Urinary bladder (tissue), 3 donors: ENCODE measurements at regions not wholly inside any gene's neighbourhood (a gene's known extent, or its start where the extent isn't known, plus 50 kb on each side); places are given as distances from the start of the nearest gene placed in this dataset.

Source experiments
- DNase-seq: peaks from one replicate; pipeline ENCODE4 v3.0.0-alpha.2; 2015; ENCODE audit errors: extremely low spot score
- H3K27ac ChIP-seq: one replicate; pipeline ENCODE4 v1.5.1; 2013; ENCODE audit warnings: low read depth, mild to moderate bottlenecking, moderate library complexity
- H3K36me3 ChIP-seq: one replicate; pipeline ENCODE4 v1.6.1; 2013; ENCODE audit warnings: mild to moderate bottlenecking, moderate library complexity; ENCODE audit not compliant: insufficient read depth
- H3K4me1 ChIP-seq: one replicate; pipeline ENCODE4 v1.6.1; 2013; ENCODE audit warnings: mild to moderate bottlenecking, moderate library complexity; ENCODE audit not compliant: insufficient read depth
- H3K4me3 ChIP-seq: one replicate; pipeline ENCODE4 v1.5.1; 2013; ENCODE audit warnings: low read depth, low read length
- WGBS: extraction: QIAGEN DNeasy Blood & Tissue Kit; methylation state at CpG from one replicate; pipeline ENCODE4 v1.1.7; 2013; 5-methylcytosine and 5-hydroxymethylcytosine counted together
- donor health status: healthy with polysubstance abuse.
- donor health status: healthy.

GRCh38 chr14:62156052-62156451, 393.8 kb downstream of the SNAPC1 start:
- no peak overlapping the region for H3K4me3 ChIP-seq
- no peak overlapping the region for H3K27ac ChIP-seq
- no peaks in the 10 kb centered on the region for H3K4me1 ChIP-seq
- WGBS = 90% methylated on average over 1 of the region's 1 CpG
- DNase-seq = no peak
- no peaks in the 10 kb centered on the region for H3K36me3 ChIP-seq

DNA sequence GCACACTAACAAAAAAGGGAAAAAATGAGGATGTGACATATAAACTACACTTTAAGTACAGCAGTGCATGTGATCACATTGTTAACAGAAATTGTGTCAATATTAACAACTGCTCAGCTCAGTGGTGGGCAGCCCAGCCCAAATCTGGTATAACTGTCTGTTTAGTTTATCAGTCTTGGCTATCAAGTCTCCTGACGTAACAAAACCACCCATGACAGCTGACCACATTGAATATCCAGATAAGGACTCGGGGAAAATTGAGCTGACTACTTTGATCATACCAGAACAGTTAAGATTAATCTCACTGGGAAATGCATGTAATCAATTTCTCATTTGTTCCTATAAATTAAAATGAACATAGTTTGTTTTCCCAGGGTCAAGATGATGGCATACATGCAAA, 396.6 kb downstream of the SNAPC1 start:
- H3K27ac ChIP-seq = no peak overlapping the region
- 30% methylated on average over 2 of the region's 2 CpGs for WGBS
- no peak for DNase-seq
- no peak overlapping the region for H3K4me3 ChIP-seq
- H3K36me3 ChIP-seq = no peaks in the 10 kb centered on the region
- no peaks in the 10 kb centered on the region for H3K4me1 ChIP-seq

- 81% methylated on average over 3 of the region's 3 CpGs for WGBS
Observed at GRCh38 chr14:62159314-62159713, 397.1 kb downstream of the SNAPC1 start.

DNA sequence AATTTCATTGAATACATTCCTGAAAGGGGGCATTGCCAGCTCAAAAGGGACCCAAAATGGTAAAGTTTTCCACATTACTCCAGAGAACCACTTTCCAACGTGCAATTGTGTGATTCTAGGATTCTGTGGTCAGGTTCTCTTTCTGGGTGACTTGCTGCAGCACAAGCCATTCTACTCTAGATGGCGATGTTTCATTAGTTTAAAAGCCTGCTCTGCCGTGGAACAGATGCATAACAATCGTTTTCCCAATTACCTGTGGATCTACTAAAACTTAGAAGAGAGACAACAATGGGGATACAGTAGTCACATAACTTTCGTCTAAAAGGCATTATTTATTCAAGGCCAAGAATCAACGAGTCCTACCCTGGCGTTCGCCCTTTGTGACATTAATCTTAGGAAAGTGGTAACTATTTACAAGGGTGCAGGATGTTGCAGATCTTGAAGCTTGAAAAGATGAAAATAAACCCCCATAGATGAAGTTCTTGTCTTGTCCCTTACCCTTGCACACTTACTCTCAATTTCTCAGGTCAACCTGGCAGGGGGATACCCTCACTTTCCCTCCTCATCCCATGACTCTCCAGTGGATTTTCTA, 400.9 kb downstream of the SNAPC1 start:
- H3K27ac ChIP-seq = no peak overlapping the region
- no peaks in the 10 kb centered on the region for H3K4me1 ChIP-seq
- 17% methylated on average over 8 of the region's 8 CpGs for WGBS
- no peak for DNase-seq
- H3K36me3 ChIP-seq = no peaks in the 10 kb centered on the region
- no peak overlapping the region for H3K4me3 ChIP-seq

More at GRCh38 chr14:62159314-62159713, 397.1 kb downstream of the SNAPC1 start:
- no peak overlapping the region for H3K4me3 ChIP-seq
- H3K4me1 ChIP-seq = no peaks in the 10 kb centered on the region
- no peak for DNase-seq
- no peaks in the 10 kb centered on the region for H3K36me3 ChIP-seq
- H3K27ac ChIP-seq = no peak overlapping the region

DNA sequence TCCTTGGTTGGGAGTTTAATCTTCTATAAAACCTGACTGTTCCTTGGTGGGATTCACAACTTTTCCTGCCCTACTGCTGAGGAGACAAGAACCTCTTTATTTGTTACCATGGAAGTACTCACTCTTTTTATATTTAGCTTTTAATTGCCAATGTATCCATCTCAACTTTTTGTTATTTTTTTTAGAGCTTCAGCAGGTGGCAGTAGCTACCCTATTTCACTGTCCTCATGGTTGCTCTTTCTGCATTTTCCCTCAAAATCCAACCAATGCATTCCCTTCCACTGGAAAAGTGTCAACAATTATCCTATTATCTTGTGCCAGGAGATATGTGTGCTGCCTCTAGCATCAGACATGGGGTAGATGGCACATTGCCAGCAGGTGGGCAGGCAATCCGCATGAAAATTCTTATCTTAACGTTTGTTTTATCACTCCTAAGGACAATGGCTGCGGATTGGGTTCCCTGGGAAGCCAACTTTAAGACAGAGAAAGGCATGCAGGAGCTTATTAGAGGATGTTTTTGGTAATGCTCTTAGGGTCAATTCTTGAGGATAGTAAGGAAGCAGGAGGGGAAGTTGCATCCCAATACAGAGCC, 406.4 kb downstream of the SNAPC1 start:
- Histone ChIP-seq H3K27ac (no peak overlapping the region), H3K4me3 (no peak overlapping the region), H3K36me3 (no peaks in the 10 kb centered on the region), H3K4me1 (no peaks in the 10 kb centered on the region)
- WGBS = 49% methylated on average over 3 of the region's 3 CpGs
- DNase-seq = no peak

DNA sequence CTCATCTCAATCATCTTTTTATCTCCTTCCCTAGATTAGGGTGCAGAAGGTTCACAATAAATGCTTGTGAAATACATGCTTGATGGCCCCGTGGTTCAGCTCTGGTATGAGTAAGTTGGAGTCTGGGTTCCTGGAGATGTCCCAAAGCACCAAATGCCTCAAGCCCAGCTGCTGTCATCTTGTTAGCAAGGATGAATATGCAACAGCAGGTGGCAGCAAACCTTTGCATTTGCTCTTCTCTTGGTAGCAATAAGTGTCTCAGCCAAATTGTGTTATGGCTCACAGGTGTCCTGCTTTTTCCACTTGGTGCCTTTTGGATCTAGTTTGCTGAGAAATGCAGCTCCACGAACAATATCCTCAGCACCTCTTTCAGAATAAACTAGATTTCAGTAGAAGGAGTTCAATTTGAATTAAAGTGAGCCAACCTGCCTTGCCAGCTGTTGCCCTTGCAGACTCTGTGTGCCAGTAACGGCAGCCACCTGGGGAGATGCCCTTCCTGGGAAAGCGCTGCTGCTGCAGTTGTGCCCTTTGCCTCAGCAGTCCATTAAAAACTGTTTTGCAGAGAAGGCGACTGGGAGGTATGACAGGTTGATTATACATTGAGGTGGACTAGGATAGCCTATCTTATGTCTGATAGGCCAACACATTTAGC, 417.3 kb downstream of the SNAPC1 start:
- 48% methylated on average over 5 of the region's 5 CpGs for WGBS

DNA sequence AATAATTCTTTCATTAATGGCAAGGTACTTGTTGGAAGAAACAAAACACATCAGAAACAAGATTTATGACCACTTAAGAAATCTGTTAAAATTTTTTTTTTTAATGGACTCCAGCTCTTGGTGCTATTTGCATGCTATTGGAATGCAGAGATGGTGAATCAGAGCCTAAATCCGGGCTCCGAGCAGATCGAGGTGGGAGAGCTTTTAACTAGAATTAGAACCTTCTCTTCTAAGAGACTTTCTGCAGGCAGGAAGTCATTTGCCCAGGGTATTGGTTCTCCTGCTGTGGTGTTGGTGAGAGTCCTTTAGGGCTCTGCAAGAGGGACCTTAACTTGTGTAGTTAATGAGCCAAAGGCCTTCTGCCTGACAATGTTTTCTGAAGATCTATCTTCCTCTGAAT, 419.4 kb downstream of the SNAPC1 start:
- Histone ChIP-seq H3K36me3 (no peaks in the 10 kb centered on the region), H3K4me1 (no peaks in the 10 kb centered on the region), H3K4me3 (no peak overlapping the region), H3K27ac (no peak overlapping the region)
- DNase-seq = no peak
- whole genome bisulfite sequencing = 77% methylated on average over 3 of the region's 3 CpGs

More for the DNA sequence above, 417.3 kb downstream of the SNAPC1 start:
- Histone ChIP-seq H3K4me3 (no peak overlapping the region), H3K36me3 (no peaks in the 10 kb centered on the region), H3K27ac (no peak overlapping the region), H3K4me1 (no peaks in the 10 kb centered on the region)
- peak; percentile 37 for DNase-seq

DNA sequence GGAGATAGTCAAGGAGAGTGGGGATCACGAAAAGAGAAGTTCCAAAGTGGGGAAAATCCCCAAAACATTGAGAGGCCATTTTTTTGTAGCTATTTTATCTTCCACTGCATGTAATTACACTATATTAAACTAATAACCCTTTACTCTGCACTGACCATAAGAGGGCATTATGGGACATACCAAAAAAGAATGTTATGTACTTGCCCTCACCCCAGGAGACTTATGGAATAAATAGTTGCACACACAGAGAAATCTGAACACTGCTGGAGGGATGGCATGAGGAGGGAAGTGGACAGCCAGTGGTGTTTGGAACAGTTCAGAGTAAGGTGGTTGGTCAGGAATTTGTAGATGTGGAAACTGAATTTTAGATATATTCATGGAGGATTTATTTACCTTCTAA, 422.9 kb downstream of the SNAPC1 start:
- H3K4me1 ChIP-seq = no peaks in the 10 kb centered on the region
- DNase-seq = no peak
- H3K27ac ChIP-seq = no peak overlapping the region
- H3K4me3 ChIP-seq = no peak overlapping the region
- WGBS = 57% methylated on average over 1 of the region's 1 CpG
- H3K36me3 ChIP-seq = no peaks in the 10 kb centered on the region

GRCh38 chr14:62187265-62187664, 425.0 kb downstream of the SNAPC1 start:
- 67% methylated on average over 2 of the region's 2 CpGs for WGBS
- H3K4me3 ChIP-seq = no peak overlapping the region

DNA sequence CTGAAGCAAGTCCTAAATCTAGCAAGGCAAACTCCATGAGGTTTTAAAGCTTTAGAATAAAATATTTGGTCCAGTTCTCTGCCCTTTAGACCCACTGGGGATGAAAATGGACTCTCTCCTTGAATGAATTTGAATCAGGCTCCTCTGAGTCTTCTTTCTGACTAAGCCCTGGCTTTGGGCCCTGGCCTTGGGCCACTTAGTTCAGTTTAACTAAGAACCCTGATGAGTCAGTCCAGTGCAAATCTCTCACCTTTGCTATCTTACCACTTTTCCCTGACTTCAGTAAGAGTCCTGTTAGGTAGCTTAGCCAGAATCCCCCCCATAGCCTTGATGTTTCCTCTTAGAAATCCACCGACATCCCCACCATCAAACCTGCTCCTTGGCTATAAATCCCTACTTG, 427.5 kb downstream of the SNAPC1 start:
- DNase-seq = no peak
- H3K27ac ChIP-seq = no peak overlapping the region
- H3K4me1 ChIP-seq = no peaks in the 10 kb centered on the region
- H3K4me3 ChIP-seq = no peak overlapping the region
- H3K36me3 ChIP-seq = no peaks in the 10 kb centered on the region
- WGBS = 40% methylated on average over 1 of the region's 1 CpG

More at GRCh38 chr14:62187265-62187664, 425.0 kb downstream of the SNAPC1 start:
- Histone ChIP-seq H3K4me1 (no peaks in the 10 kb centered on the region), H3K36me3 (no peaks in the 10 kb centered on the region), H3K27ac (no peak overlapping the region)
- no peak for DNase-seq

GRCh38 chr14:62206456-62206855, 444.2 kb downstream of the SNAPC1 start:
- Histone ChIP-seq H3K27ac (no peak overlapping the region), H3K36me3 (no peaks in the 10 kb centered on the region), H3K4me1 (no peaks in the 10 kb centered on the region), H3K4me3 (no peak overlapping the region)
- 60% methylated on average over 3 of the region's 3 CpGs for WGBS
- no peak for DNase-seq

DNA sequence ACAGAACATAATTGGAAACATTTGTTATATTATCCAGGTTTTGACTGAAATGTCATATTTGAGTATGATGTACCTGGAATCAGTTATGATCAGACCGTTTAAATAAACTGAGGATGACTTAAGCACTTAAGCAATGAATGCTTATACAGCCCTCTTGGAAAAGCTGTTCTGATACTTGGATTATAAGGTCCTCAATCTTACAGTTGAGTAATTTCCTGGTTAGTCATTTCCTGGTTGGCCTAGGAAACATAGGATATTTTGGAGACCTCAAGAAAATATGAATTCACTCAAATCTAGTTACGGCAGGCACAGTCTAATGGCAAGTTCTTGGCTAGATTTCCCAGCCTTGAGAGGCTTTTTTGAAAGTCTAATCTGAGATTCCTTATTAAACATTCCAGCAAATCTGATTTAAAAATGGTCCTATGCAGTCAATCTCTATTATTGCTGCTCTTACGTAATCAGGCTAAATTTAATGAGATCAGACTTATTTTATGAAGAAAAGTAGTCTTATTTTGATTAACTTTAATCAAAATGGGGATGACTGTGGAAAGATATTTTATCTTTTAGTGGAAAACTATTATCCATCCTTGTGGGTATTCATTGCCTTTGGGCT, 447.2 kb downstream of the SNAPC1 start:
- Histone ChIP-seq H3K4me1 (no peaks in the 10 kb centered on the region), H3K36me3 (no peaks in the 10 kb centered on the region), H3K4me3 (no peak overlapping the region), H3K27ac (no peak overlapping the region)
- no peak for DNase-seq
- 65% methylated on average over 3 of the region's 3 CpGs for WGBS

DNA sequence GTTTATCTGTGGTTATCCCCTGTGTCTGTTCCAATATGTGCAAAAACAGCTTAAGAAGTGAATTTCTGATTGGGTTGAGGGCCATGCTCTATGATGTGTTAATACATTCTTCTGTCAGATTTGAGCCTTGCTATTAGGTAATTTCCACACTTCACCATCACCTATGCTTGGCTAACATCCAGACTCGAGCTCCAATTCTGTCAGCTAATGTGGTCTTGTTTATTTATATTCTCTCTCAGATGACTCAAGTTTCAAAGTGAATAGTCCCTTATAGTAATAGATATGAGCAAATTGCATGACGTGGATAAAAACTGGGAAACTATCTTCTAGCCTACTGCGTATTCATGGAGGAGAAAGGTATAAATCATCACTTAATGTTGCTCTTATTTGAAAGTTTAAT, 451.3 kb downstream of the SNAPC1 start:
- Histone ChIP-seq H3K4me1 (no peaks in the 10 kb centered on the region), H3K27ac (no peak overlapping the region), H3K36me3 (no peaks in the 10 kb centered on the region), H3K4me3 (no peak overlapping the region)
- no peak for DNase-seq
- 29% methylated on average over 3 of the region's 3 CpGs for WGBS

- no peaks in the 10 kb centered on the region for H3K36me3 ChIP-seq
- H3K4me1 ChIP-seq = no peaks in the 10 kb centered on the region
- H3K27ac ChIP-seq = no peak overlapping the region
- no peak overlapping the region for H3K4me3 ChIP-seq
- DNase-seq = no peak
- 58% methylated on average over 4 of the region's 4 CpGs for WGBS
Observed at GRCh38 chr14:62216121-62216520, 453.9 kb downstream of the SNAPC1 start.
